Activated B cell treated with CpG ODN at 0.5 μM for 24 hours (primary cell): ENCODE measurements at regions not wholly inside any gene's neighbourhood (a gene's known extent, or its start where the extent isn't known, plus 50 kb on each side); places are given as distances from the start of the nearest gene placed in this dataset.

Experiments used
- ATAC-seq: fragments of 200-7000 bp; cut with Tn5 transposase; one replicate; pipeline ENCODE4 v1.10.0; 2021; ENCODE audit warnings: low read depth, mild to moderate bottlenecking, moderate library complexity
- CTCF ChIA-PET: fragments of 350-600 bp; sonication (Branson Sonifier 250); formaldehyde crosslinking; loops from one replicate; lab custom pipeline; 2021; ENCODE audit warnings: antibody characterized with exemption; lab: Charles Lee
- POLR2A ChIA-PET: fragments of 350-600 bp; sonication (Branson Sonifier 250); formaldehyde crosslinking; loops from one replicate; lab custom pipeline; 2021; ENCODE audit warnings: antibody characterized with exemption; lab: Charles Lee
- DNase-seq: peaks from one replicate; pipeline ENCODE4 v3.0.0; 2022
- H3K27ac Mint-ChIP-seq: one replicate; pipeline ENCODE4 v1.8.0; 2020; ENCODE audit warnings: mixed read lengths
- H3K27me3 Mint-ChIP-seq: one replicate; pipeline ENCODE4 v1.8.0; 2021; ENCODE audit warnings: mixed read lengths
- H3K36me3 Mint-ChIP-seq: one replicate; pipeline ENCODE4 v1.8.0; 2021; ENCODE audit warnings: low read depth, mixed read lengths
- H3K4me1 Mint-ChIP-seq: one replicate; pipeline ENCODE4 v1.8.0; 2021; ENCODE audit warnings: mixed read lengths
- H3K4me3 Mint-ChIP-seq: one replicate; pipeline ENCODE4 v1.8.0; 2020; ENCODE audit warnings: mild to moderate bottlenecking, mixed read lengths
- H3K9me3 Mint-ChIP-seq: one replicate; pipeline ENCODE4 v1.8.0; 2020; ENCODE audit warnings: mixed read lengths
- intact Hi-C: fragments of 100-400 bp; cut with micrococcal nuclease; formaldehyde crosslinking; loops from one replicate; pipeline ENCODE4 v1.15.1; 2024
- TF ChIP-seq, protein P1 (sequence below): fragments of 200-600 bp; IDR thresholded peaks from one replicate; pipeline ENCODE4 v1.8.0; 2022; ENCODE audit warnings: antibody characterized with exemption, mild to moderate bottlenecking

DNA sequence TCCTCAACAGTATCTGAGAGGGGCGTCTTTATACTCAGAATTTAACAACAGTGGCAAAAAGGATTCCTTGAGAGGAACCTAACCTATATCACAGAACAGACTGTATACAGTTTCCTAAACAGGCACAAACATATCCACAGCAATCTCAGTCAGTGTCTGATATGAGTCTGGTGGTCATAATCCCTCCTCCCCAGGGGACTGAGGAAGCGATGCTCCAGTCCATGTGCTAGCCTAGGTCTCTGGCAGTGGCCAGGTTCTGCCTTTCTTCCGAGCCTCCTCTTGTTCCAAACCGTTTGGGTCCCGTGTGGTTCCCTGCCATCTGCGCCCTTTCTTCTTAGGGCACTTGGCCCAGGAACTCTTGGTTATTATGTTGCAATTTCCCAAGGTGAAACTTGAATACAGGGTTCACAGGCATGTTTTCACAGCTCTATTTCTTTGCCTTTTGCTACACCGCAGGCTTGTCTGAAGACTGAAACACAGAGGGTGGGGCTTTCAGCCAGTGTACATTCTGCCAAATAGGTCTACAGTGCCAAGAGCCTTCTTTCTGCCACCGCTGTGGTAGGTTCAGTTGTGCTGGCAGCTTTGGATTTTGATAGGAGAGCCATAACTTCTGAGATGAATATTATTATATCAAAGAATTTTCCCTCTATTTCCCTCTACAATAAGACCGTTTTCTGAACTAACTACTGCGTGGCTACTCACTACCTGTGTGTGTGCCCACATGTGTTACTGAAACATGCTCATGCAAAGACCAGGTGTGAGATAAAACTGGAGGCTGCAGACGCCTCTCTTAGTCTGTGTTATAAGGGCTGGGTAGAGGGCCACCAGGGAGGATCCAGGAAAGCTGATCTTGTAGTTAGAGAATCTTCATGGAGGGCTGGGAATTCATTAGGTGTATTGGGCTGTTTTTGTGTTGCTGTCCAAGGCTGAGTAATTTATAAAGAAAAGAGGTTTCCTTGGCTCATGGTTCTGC is 75.0 kb upstream of the HAAO start:
- POLR2A ChIA-PET: no interaction called here

DNA sequence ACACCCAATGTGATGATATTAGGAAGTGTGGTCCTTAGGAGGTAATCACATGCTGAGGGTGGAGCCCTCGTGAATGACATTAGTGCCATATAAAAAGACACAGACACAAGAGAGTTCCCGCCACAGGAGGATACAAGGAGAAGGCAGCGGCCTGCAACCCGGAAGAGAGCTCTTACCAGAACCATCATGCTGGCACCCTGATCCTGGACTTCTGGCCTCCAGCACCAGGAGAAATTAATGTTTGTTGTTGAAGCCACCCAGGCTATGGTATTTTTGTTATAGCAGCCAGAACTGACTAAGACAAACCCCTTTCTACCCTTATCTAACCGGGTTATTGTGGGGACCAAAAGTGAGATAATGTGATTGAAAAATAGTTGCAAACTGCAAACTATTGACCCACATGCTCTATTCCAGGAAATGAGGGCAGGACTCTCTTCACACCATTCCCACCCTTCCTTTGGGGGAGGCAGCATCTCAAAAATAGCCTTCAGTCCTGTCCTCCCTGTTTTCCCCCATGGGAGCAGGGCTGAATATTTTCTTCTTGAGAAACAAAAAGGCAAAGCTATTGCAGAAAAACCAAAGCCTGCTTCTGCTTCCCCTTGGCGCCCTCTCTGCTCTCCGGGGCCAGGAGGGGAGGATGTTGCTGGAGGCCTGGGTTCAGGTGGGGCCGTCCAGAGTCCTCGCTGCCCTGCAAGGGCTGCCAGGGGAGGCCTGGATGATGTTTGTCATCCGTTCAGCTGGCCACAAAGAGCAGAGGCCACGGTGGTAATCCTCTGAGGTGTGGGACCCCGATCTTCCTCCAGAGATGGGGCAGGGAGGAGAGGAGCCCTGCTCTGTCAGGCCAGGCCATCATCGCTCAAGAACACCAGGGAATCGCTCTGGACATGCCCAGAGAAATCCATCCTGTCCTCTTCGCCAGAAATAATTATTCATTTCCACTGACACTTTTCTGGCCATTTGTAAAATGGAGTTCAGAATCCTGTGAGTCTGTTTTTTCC is 73.8 kb upstream of the HAAO start:
- ATAC-seq (no peak), DNase-seq (no peak)
- H3K27me3 Mint-ChIP-seq: no peaks in the 10 kb centered on the region
- H3K4me3 Mint-ChIP-seq: no peak overlapping the region
- peaks cover 7% of the 10 kb centered on the region for H3K9me3 Mint-ChIP-seq
- ChIA-PET POLR2A (no interaction called here), CTCF (no interaction called here)
- TF ChIP-seq, protein P1, sequence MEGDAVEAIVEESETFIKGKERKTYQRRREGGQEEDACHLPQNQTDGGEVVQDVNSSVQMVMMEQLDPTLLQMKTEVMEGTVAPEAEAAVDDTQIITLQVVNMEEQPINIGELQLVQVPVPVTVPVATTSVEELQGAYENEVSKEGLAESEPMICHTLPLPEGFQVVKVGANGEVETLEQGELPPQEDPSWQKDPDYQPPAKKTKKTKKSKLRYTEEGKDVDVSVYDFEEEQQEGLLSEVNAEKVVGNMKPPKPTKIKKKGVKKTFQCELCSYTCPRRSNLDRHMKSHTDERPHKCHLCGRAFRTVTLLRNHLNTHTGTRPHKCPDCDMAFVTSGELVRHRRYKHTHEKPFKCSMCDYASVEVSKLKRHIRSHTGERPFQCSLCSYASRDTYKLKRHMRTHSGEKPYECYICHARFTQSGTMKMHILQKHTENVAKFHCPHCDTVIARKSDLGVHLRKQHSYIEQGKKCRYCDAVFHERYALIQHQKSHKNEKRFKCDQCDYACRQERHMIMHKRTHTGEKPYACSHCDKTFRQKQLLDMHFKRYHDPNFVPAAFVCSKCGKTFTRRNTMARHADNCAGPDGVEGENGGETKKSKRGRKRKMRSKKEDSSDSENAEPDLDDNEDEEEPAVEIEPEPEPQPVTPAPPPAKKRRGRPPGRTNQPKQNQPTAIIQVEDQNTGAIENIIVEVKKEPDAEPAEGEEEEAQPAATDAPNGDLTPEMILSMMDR: no peak
- H3K36me3 Mint-ChIP-seq: no peaks in the 10 kb centered on the region
- H3K4me1 Mint-ChIP-seq: no peaks in the 10 kb centered on the region
- intact Hi-C loops: no loop called here
- H3K27ac Mint-ChIP-seq: no peak overlapping the region

More for the DNA sequence above, 75.0 kb upstream of the HAAO start:
- CTCF ChIA-PET: no interaction called here
- Mint-ChIP-seq H3K9me3 (peaks cover 7% of the 10 kb centered on the region), H3K4me1 (no peaks in the 10 kb centered on the region), H3K4me3 (no peak overlapping the region), H3K36me3 (no peaks in the 10 kb centered on the region), H3K27me3 (no peaks in the 10 kb centered on the region), H3K27ac (no peak overlapping the region)
- TF ChIP-seq, protein P1: no peak
- DNase-seq (no peak), ATAC-seq (no peak)
- intact Hi-C loops: no loop called here

DNA sequence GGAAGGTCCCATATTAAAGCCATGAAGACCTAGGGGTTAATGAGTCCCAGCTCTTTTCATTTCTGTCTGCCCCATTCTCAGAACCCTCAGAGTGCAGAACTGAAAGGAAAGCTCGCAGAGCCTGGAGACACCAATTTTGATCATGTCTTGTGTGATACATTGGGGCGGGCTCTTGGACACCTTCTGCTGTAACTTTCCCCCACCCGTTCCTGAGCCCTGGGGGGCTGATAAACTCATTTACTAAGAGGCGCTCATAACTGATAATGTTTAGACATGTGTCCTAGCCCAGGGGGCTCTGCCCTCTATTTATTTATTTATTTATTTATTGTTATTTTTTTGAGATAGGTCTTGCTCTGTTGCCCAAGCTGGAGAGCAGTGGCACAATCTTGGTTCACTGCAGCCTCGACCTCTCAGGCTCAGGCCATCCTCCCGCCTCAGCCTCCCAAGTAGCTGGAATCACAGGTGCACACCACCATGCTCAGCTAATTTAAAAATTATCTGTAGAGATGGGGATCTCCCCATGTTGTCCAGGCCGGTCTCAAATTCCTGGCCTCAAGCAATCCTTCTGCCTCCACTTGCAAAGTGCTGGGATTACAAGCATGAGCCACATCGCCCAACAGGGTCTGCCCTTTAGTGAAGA is 72.4 kb upstream of the HAAO start:
- TF ChIP-seq, protein P1: no peak
- no peak for ATAC-seq
- no peak for DNase-seq
- H3K4me3 Mint-ChIP-seq: no peak overlapping the region
- ChIA-PET CTCF (no interaction called here), POLR2A (no interaction called here)
- H3K4me1 Mint-ChIP-seq: no peaks in the 10 kb centered on the region
- H3K27me3 Mint-ChIP-seq: no peaks in the 10 kb centered on the region
- H3K9me3 Mint-ChIP-seq: peaks cover 9% of the 10 kb centered on the region
- no peak overlapping the region for H3K27ac Mint-ChIP-seq
- intact Hi-C loops: no loop called here
- H3K36me3 Mint-ChIP-seq: no peaks in the 10 kb centered on the region

DNA sequence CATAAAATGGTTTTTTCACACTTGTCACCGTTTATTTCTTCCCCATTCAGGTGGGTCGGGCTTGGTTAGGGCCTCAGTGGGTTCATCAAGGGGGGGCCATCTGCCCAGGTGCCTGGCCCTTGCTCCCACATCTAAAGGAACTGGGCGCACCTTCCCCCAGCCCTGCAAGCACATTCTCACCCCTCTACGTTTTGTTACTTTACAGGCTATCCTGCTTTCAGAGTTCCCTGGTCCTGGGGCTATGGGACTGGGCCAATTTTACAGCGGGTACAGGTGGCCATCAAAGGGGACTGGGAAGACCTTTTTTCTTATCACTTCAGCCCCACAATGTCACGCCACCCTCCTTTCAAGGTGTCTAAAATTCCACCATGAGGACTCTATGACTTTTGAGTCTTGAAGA is 71.8 kb upstream of the HAAO start:
- Mint-ChIP-seq H3K27me3 (no peaks in the 10 kb centered on the region), H3K9me3 (peaks cover 9% of the 10 kb centered on the region), H3K4me1 (no peaks in the 10 kb centered on the region), H3K36me3 (no peaks in the 10 kb centered on the region), H3K27ac (no peak overlapping the region), H3K4me3 (no peak overlapping the region)
- intact Hi-C loops: no loop called here
- ATAC-seq (no peak), DNase-seq (no peak)
- POLR2A ChIA-PET: no interaction called here
- TF ChIP-seq, protein P1: no peak
- CTCF ChIA-PET: no interaction called here
